BLaER1 (cell line): ENCODE measurements at regions not wholly inside any gene's neighbourhood (a gene's known extent, or its start where the extent isn't known, plus 50 kb on each side); places are given as distances from the start of the nearest gene placed in this dataset.

Source experiments
- H3K27ac ChIP-seq: shearing (Covaris generic); formaldehyde crosslinking; 2 replicates; pipeline ENCODE4 v1.8.1; 2022
- H3K27me3 ChIP-seq: shearing (Covaris generic); formaldehyde crosslinking; 2 replicates; pipeline ENCODE4 v1.8.1; 2022
- H3K36me3 ChIP-seq: shearing (Covaris generic); formaldehyde crosslinking; 2 replicates; pipeline ENCODE4 v1.8.1; 2022
- H3K4me1 ChIP-seq: shearing (Covaris generic); formaldehyde crosslinking; 2 replicates; pipeline ENCODE4 v1.8.1; 2022
- H3K4me2 ChIP-seq: shearing (Covaris generic); formaldehyde crosslinking; 2 replicates; pipeline ENCODE4 v1.8.1; 2022
- H3K4me3 ChIP-seq: shearing (Covaris generic); formaldehyde crosslinking; 2 replicates; pipeline ENCODE4 v1.8.1; 2022
- H3K9ac ChIP-seq: shearing (Covaris generic); formaldehyde crosslinking; 2 replicates; pipeline ENCODE4 v1.8.1; 2022
- H3K9me3 ChIP-seq: shearing (Covaris generic); formaldehyde crosslinking; 2 replicates; pipeline ENCODE4 v1.8.1; 2022
- H4K20me1 ChIP-seq: shearing (Covaris generic); formaldehyde crosslinking; 2 replicates; pipeline ENCODE4 v1.8.1; 2022
- Cebpa-rat ChIP-seq: shearing (Covaris generic); IDR thresholded peaks from 2 replicates; pipeline ENCODE4 v1.8.1; 2022

DNA sequence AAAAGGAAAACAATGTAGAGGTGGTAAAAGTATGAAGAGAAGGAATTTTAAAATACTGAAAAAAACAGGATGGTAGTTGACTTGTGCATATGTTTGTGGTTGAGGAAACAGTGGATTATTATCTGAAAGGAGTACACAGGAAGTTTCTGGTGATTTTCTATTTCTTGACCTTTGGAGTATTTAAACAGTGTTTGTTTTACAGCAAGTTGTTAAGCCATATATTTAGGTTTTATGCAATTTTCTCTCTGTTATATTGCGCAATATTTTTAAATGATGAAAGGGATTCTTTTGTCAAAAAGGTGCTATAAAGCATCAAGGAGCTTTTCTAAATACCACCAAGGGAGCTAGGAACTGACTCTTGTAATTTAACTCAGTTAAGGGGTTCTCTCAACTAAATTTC lies 343.1 kb upstream of the MAOA start:
- no peaks in the 10 kb centered on the region for H3K9me3 ChIP-seq
- peak; percentile 93; the same call in 1 of the 2 replicates for TF ChIP-seq Cebpa-rat
- H3K9ac ChIP-seq, result no peak overlapping the region
- H3K4me1 ChIP-seq, result no peaks in the 10 kb centered on the region
- no peak overlapping the region for H3K4me2 ChIP-seq
- no peaks in the 10 kb centered on the region for H3K36me3 ChIP-seq
- peaks cover 61% of the 10 kb centered on the region for H3K27me3 ChIP-seq
- no peak overlapping the region for H3K4me3 ChIP-seq
- H4K20me1 ChIP-seq, result no peaks in the 10 kb centered on the region
- no peak overlapping the region for H3K27ac ChIP-seq

DNA sequence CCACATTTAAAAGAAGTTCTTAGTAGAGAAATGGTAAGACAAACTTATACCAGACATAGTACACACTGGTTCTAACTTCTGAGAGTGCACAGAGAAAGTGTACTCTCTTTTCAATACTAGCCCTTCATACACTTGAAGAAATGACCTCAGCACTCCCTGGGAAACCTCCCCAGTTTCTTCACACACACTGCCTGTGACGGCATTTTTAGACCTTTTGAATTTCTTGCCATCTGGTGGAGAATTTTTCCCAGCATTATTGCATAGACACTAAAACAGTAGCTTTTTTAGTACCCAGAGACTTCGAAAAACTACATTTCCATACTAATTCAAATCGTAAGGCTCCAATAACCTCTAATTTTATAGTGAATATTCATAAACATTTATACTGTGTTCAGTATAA lies 341.6 kb upstream of the MAOA start:
- Histone ChIP-seq H3K27ac (no peak overlapping the region), H3K4me2 (no peak overlapping the region), H3K4me3 (no peak overlapping the region), H3K4me1 (no peaks in the 10 kb centered on the region), H3K9ac (no peak overlapping the region), H3K27me3 (peaks cover 75% of the 10 kb centered on the region), H3K36me3 (no peaks in the 10 kb centered on the region), H4K20me1 (no peaks in the 10 kb centered on the region), H3K9me3 (no peaks in the 10 kb centered on the region)
- TF ChIP-seq Cebpa-rat, result no peak

DNA sequence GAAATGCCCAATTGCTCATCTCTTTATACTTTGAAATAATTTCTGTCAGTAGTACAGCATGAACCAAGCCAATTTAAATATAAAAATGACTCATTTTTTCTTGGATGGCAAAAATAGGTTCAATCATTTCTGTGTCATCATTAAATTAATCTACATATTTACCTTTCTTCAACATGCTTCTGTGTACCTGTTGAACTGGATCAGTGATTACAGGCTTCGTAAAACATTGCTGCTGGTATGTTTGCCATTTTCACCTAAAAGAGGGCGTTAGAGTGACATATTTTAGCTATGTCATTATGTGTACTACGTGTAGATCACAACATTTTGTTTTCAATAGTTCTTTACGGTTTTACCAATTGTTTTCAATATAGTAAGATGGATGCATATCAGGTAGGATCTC lies 340.5 kb upstream of the MAOA start:
- H4K20me1 ChIP-seq, result no peaks in the 10 kb centered on the region

GRCh38 chrX:43316146-43316545 lies 340.0 kb upstream of the MAOA start:
- H3K27ac ChIP-seq, result no peak overlapping the region
- H3K9ac ChIP-seq, result no peak overlapping the region
- H3K4me1 ChIP-seq, result no peaks in the 10 kb centered on the region
- no peak for TF ChIP-seq Cebpa-rat
- no peak overlapping the region for H3K4me2 ChIP-seq
- no peaks in the 10 kb centered on the region for H4K20me1 ChIP-seq
- H3K4me3 ChIP-seq, result no peak overlapping the region
- no peaks in the 10 kb centered on the region for H3K36me3 ChIP-seq
- no peaks in the 10 kb centered on the region for H3K9me3 ChIP-seq
- H3K27me3 ChIP-seq, result peaks cover 75% of the 10 kb centered on the region

More for the DNA sequence above, 340.5 kb upstream of the MAOA start:
- H3K27me3 ChIP-seq, result peaks cover 75% of the 10 kb centered on the region
- H3K4me1 ChIP-seq, result no peaks in the 10 kb centered on the region
- H3K9me3 ChIP-seq, result no peaks in the 10 kb centered on the region
- TF ChIP-seq Cebpa-rat, result no peak
- no peak overlapping the region for H3K27ac ChIP-seq
- H3K4me2 ChIP-seq, result no peak overlapping the region
- no peaks in the 10 kb centered on the region for H3K36me3 ChIP-seq
- H3K9ac ChIP-seq, result no peak overlapping the region
- H3K4me3 ChIP-seq, result no peak overlapping the region

DNA sequence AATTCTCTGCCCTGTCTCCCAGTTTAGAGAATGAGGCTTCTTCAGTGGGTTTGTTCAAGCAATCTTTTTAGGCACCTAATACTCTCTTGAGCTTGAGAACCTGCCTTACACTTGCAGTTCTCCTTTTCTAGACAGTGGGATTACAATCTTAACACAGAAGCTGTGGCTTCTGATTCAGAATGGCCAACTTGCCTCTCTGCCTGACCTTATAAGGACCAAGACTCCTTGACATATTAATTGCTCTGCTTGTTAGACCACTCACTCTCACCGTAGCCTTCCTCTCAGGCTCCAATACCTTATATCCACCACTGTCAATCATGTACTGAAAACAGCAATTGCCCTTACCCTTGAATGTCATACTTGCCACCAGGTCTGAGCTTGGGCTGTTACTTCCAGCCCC lies 338.7 kb upstream of the MAOA start:
- Histone ChIP-seq H3K9me3 (no peaks in the 10 kb centered on the region), H3K27ac (no peak overlapping the region), H3K27me3 (peaks cover 74% of the 10 kb centered on the region), H3K4me3 (no peak overlapping the region), H3K36me3 (no peaks in the 10 kb centered on the region), H3K4me1 (no peaks in the 10 kb centered on the region), H3K4me2 (no peak overlapping the region), H4K20me1 (no peaks in the 10 kb centered on the region), H3K9ac (no peak overlapping the region)
- no peak for TF ChIP-seq Cebpa-rat

GRCh38 chrX:43328358-43328946 lies 327.6 kb upstream of the MAOA start:
- H3K27me3 ChIP-seq, result peaks cover 80% of the 10 kb centered on the region
- no peak overlapping the region for H3K9ac ChIP-seq
- TF ChIP-seq Cebpa-rat, result no peak
- H3K4me2 ChIP-seq, result no peak overlapping the region
- no peaks in the 10 kb centered on the region for H3K4me1 ChIP-seq
- no peaks in the 10 kb centered on the region for H4K20me1 ChIP-seq
- no peak overlapping the region for H3K4me3 ChIP-seq
- no peak overlapping the region for H3K27ac ChIP-seq
- H3K36me3 ChIP-seq, result no peaks in the 10 kb centered on the region
- H3K9me3 ChIP-seq, result peaks cover 48% of the 10 kb centered on the region

DNA sequence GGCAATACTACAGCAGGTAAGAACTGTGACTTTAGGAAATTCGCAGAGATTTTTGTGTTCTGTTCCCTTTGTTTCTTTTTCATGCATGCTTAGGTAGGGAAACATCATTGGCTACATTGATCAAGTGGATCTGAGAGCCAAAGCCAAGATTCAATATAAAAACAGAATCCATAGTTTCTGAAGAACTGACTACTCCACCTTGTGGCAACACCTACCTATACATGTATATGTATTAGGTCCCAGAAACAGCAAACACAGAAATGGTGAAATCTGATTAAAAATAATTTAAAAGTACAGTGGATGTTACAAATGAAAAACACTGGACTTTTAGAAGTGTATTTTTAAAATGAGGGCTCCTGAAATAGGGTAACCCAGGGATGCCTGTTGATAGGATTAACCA lies 322.6 kb upstream of the MAOA start:
- H3K4me3 ChIP-seq, result no peak overlapping the region
- H3K4me1 ChIP-seq, result no peaks in the 10 kb centered on the region
- H4K20me1 ChIP-seq, result no peaks in the 10 kb centered on the region
- H3K27me3 ChIP-seq, result peaks cover 73% of the 10 kb centered on the region
- no peak overlapping the region for H3K4me2 ChIP-seq
- no peaks in the 10 kb centered on the region for H3K36me3 ChIP-seq
- no peak overlapping the region for H3K27ac ChIP-seq
- no peak for TF ChIP-seq Cebpa-rat
- H3K9ac ChIP-seq, result no peak overlapping the region
- H3K9me3 ChIP-seq, result peaks cover 22% of the 10 kb centered on the region

GRCh38 chrX:43345166-43345565 lies 310.9 kb upstream of the MAOA start:
- Histone ChIP-seq H3K4me2 (no peak overlapping the region), H4K20me1 (no peaks in the 10 kb centered on the region; the same call in 1 of the 2 replicates), H3K4me3 (no peak overlapping the region), H3K9ac (no peak overlapping the region), H3K9me3 (no peaks in the 10 kb centered on the region), H3K27ac (no peak overlapping the region), H3K27me3 (peaks cover 88% of the 10 kb centered on the region), H3K36me3 (no peaks in the 10 kb centered on the region), H3K4me1 (no peaks in the 10 kb centered on the region)
- no peak for TF ChIP-seq Cebpa-rat

GRCh38 chrX:43349363-43349762 lies 306.7 kb upstream of the MAOA start:
- Histone ChIP-seq H3K27me3 (peaks cover 84% of the 10 kb centered on the region), H3K4me2 (no peak overlapping the region), H3K36me3 (no peaks in the 10 kb centered on the region), H3K4me1 (no peaks in the 10 kb centered on the region), H3K27ac (no peak overlapping the region), H3K9ac (no peak overlapping the region), H3K9me3 (no peaks in the 10 kb centered on the region), H4K20me1 (no peaks in the 10 kb centered on the region; the same call in 1 of the 2 replicates), H3K4me3 (no peak overlapping the region)
- TF ChIP-seq Cebpa-rat, result no peak

GRCh38 chrX:43350935-43351334 lies 305.2 kb upstream of the MAOA start:
- no peak overlapping the region for H3K4me2 ChIP-seq
- no peaks in the 10 kb centered on the region; the same call in 1 of the 2 replicates for H4K20me1 ChIP-seq
- H3K36me3 ChIP-seq, result no peaks in the 10 kb centered on the region
- no peaks in the 10 kb centered on the region for H3K9me3 ChIP-seq
- no peak for TF ChIP-seq Cebpa-rat
- H3K9ac ChIP-seq, result no peak overlapping the region
- H3K4me3 ChIP-seq, result no peak overlapping the region
- peaks cover 76% of the 10 kb centered on the region for H3K27me3 ChIP-seq
- H3K4me1 ChIP-seq, result no peaks in the 10 kb centered on the region
- H3K27ac ChIP-seq, result no peak overlapping the region

- TF ChIP-seq Cebpa-rat, result no peak
- Histone ChIP-seq H3K4me1 (no peaks in the 10 kb centered on the region), H3K27me3 (peaks cover 39% of the 10 kb centered on the region), H4K20me1 (peaks cover 8% of the 10 kb centered on the region; the same call in 1 of the 2 replicates), H3K4me2 (no peak overlapping the region), H3K9ac (no peak overlapping the region), H3K36me3 (no peaks in the 10 kb centered on the region), H3K27ac (no peak overlapping the region), H3K4me3 (no peak overlapping the region), H3K9me3 (no peaks in the 10 kb centered on the region)
These were observed 298.4 kb upstream of the MAOA start for GRCh38 chrX:43357741-43358140.
